HG03196 (cell line): ENCODE measurements at regions not wholly inside any gene's neighbourhood (a gene's known extent, or its start where the extent isn't known, plus 50 kb on each side); places are given as distances from the start of the nearest gene placed in this dataset.

Experiments
- ATAC-seq: cut with Tn5 transposase; IDR thresholded peaks from one replicate; pipeline ENCODE4 v1.9.1; 2021; ENCODE audit not compliant: unreplicated experiment

GRCh38 chr2:6683516-6683915 is 182.2 kb downstream of the CMPK2 start:
- ATAC-seq: no peak

GRCh38 chr2:6685447-6685846 is 180.3 kb downstream of the CMPK2 start:
- no peak for ATAC-seq

- no peak for ATAC-seq
These were observed 173.7 kb downstream of the CMPK2 start for GRCh38 chr2:6692056-6692455.

- ATAC-seq: no peak
These were observed 172.9 kb downstream of the CMPK2 start for GRCh38 chr2:6692819-6693218.

- ATAC-seq: no peak
These were observed 171.2 kb downstream of the CMPK2 start for GRCh38 chr2:6694555-6694954.

GRCh38 chr2:6700335-6700734 is 165.4 kb downstream of the CMPK2 start:
- no peak for ATAC-seq

- no peak for ATAC-seq
These were observed 161.6 kb downstream of the CMPK2 start for GRCh38 chr2:6704077-6704476.

- ATAC-seq: no peak
These were observed 144.3 kb downstream of the CMPK2 start for GRCh38 chr2:6721395-6721794.

- no peak for ATAC-seq
These were observed 143.1 kb downstream of the CMPK2 start for GRCh38 chr2:6722574-6722973.

- ATAC-seq: no peak
These were observed 141.7 kb downstream of the CMPK2 start for GRCh38 chr2:6723865-6724604.

GRCh38 chr2:6724605-6725140 is 141.0 kb downstream of the CMPK2 start:
- no peak for ATAC-seq

GRCh38 chr2:6728156-6728555 is 137.6 kb downstream of the CMPK2 start:
- no peak for ATAC-seq

- ATAC-seq: no peak
These were observed 135.7 kb downstream of the CMPK2 start for GRCh38 chr2:6730003-6730402.

GRCh38 chr2:6730649-6731532 is 134.8 kb downstream of the CMPK2 start:
- ATAC-seq: no peak

- no peak for ATAC-seq
These were observed 126.2 kb downstream of the CMPK2 start for GRCh38 chr2:6739547-6739946.

GRCh38 chr2:6741229-6741628 is 124.5 kb downstream of the CMPK2 start:
- ATAC-seq: no peak

GRCh38 chr2:6744038-6744437 is 121.7 kb downstream of the CMPK2 start:
- ATAC-seq: no peak

- no peak for ATAC-seq
These were observed 118.3 kb downstream of the CMPK2 start for GRCh38 chr2:6747433-6747832.

- ATAC-seq: no peak
These were observed 117.2 kb downstream of the CMPK2 start for GRCh38 chr2:6748406-6749067.

GRCh38 chr2:6749962-6750361 is 115.7 kb downstream of the CMPK2 start:
- no peak for ATAC-seq

- ATAC-seq: no peak
These were observed 115.1 kb downstream of the CMPK2 start for GRCh38 chr2:6750411-6751158.
